ENCODE measurements at regions not wholly inside any gene's neighbourhood (a gene's known extent, or its start where the extent isn't known, plus 50 kb on each side); places are given as distances from the start of the nearest gene placed in this dataset.

DNA sequence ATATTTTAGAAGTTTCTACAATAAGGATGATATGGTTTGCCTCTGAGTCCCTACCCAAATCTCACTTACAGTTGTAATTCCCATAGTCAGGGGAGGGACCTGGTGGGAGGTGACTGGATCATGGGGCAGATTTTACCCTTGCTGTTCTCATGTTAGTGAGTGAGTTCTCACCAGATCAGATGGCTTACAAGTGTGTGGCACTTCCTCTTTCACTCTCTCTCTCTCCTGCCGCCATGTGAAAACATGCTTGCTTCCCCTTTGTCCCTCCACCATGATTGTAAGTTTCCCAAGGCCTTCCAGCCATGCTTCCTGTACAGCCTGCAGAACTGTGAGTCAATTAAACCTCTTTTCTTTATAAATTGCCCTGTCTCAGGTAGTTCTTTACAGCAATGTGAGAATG, 527.5 kb upstream of the ID4 start:
- TF ChIP-seq, protein P1, sequence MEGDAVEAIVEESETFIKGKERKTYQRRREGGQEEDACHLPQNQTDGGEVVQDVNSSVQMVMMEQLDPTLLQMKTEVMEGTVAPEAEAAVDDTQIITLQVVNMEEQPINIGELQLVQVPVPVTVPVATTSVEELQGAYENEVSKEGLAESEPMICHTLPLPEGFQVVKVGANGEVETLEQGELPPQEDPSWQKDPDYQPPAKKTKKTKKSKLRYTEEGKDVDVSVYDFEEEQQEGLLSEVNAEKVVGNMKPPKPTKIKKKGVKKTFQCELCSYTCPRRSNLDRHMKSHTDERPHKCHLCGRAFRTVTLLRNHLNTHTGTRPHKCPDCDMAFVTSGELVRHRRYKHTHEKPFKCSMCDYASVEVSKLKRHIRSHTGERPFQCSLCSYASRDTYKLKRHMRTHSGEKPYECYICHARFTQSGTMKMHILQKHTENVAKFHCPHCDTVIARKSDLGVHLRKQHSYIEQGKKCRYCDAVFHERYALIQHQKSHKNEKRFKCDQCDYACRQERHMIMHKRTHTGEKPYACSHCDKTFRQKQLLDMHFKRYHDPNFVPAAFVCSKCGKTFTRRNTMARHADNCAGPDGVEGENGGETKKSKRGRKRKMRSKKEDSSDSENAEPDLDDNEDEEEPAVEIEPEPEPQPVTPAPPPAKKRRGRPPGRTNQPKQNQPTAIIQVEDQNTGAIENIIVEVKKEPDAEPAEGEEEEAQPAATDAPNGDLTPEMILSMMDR (IDR thresholded peaks at IDR 0.05), result no peak
- TF ChIP-seq POLR2A (IDR thresholded peaks at IDR 0.05) (no peak), POLR2AphosphoS5 (IDR thresholded peaks at IDR 0.05) (no peak)

Measured in upper lobe of left lung (tissue), 4 donors.